DMS53 (cell line): ENCODE measurements at regions not wholly inside any gene's neighbourhood (a gene's known extent, or its start where the extent isn't known, plus 50 kb on each side); places are given as distances from the start of the nearest gene placed in this dataset.
A peak's percentile ranks its signal among the peaks of the same experiment; 100 is the strongest.
"Not testable (repeated sequence)": the region's sequence is repeated elsewhere in the genome, so short reads cannot be mapped to it uniquely, and the experiment has no call there.

ENCODE experiments used
- DNase-seq: peaks from one replicate; lab custom pipeline; 2025; lab: John Stamatoyannopoulos, UW

GRCh38 chr22:48784701-48785503, 1042.8 kb downstream of the BRD1 start:
- no peak for DNase-seq

- no peak for DNase-seq
Measured at GRCh38 chr22:48783821-48784266, 1043.8 kb downstream of the BRD1 start.

GRCh38 chr22:48782811-48783511, 1044.7 kb downstream of the BRD1 start:
- DNase-seq = peak; percentile 4

DNA sequence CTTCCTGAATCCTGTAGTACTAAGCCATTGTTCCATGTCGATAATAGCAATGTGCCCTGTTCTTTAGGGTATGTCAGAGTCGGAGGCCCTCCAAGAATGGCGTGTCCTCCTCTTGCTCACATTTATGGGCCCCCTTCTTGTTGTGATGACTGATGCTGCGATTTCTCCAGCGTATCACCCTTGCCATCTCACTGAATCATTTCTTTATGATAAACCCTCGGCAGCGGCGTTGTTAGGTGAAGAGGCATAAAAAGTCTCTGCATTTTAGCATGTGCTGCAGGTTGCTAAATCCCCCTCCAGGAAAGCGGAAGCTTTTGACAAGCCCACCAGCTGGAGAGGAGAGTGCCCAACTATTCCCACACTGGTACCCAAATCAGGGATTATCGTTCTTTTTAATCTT, 1045.3 kb downstream of the BRD1 start:
- no peak for DNase-seq

- no peak for DNase-seq
Measured at GRCh38 chr22:48781868-48782267, 1045.8 kb downstream of the BRD1 start.

- no peak for DNase-seq
Measured at GRCh38 chr22:48781391-48781790, 1046.3 kb downstream of the BRD1 start.

GRCh38 chr22:48780597-48781277, 1046.9 kb downstream of the BRD1 start:
- DNase-seq = no peak

DNA sequence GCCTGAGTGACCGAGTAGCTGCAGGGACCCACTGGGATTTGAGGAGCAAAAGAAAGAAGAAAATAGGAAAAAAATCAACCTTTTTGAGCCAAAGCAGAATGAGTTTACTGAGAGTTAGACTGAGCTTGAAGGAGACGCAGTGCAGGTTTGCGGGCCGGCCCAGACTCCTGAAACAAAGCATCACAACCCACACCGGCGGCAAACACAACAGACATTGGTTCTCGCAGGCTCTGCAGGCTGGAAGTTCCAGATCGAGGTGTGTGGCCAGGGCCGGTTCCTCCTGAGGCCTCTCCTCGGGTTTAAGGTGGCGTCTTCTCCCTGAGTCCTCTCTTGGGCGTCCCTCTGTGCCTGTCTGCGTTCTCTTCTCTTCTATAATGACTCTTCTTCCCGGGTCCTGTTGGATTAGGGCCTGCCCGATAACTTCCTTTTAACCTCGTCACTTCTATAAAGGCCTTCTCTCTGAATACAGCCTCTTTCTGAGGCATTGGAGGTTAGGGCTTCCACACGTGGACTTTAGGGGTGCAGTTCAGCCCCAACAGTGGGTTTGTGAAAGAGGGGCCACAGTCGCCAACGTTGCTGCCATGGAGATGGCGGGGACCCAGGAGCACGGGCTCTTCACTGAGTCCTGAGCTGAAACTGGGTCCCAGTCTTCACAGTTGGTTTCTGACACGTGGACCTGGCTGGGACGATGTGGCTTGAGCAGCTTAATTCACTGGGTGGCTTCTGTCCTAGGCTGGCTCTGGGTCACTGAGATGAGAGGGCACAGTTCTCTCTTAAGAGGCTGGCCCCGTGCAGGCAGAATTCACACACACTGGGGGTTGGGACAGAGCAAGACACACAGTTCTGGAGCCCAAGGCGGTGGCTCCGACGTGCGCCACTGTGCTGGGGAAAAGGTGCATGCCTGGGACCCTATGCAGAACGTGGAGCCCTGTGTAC, 1047.7 kb downstream of the BRD1 start:
- no peak for DNase-seq

DNA sequence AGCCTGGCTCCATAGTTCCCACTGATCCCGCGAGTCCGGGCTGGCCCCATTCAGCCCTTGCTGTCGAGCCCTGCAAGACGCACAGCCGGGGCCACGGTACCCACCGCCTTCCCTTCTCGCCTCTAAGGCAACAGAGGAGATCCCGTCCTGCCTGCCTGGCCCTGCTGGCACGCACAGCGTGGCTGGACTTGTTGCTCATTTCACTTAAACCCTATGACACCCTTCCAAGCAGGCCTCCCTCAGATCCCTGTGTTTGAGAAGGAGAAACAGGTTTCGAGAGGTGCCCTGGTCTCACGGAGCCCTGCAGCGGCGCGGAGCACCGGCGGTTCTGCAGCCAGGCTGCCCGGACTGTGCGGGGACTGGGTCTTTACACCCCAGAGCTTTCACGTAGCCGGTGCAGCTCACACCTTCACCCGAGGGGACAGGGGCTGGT, 1048.4 kb downstream of the BRD1 start:
- no peak for DNase-seq

DNA sequence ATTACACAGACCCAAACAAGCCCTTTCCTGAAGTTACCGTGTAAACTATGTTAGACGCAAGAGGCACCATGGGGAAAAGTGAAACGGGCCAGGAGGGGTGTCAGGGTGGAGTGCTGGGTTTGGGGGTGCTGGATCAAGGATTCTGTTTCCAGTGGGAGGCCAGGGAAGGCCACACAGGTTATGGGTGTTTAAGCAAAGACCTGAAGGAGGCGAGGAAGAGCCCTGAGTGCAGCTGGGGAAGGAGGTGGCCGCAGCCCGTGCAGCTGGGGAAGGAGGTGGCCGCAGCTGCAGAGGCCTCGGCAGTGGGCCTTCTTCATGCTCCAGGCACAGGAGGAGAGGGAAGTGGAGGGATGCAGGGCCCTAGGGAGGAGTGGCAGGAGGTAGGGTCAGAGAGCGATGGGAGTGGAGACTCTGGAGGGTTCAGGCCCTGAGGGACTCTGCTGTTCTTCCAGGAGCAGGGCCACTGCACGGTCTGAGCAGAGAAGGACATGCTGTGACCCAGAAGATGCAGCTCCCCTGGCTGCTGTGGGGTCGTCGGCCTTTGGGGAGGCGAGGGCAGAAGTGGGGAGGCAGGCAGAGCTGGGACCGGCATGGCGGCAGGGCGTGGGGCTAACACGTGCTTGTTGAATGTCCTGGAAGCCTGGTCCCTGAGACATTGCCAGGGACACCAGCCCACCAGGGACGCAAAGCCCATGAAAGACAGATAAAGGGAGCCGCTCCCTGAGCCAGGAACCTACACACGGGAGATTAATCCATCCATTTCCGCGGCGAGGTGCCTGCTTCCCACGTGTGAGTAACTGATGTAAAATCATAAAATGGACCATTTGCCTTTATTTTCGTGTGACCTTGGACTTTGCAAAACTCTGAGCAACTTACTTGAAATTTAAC, 1049.1 kb downstream of the BRD1 start:
- DNase-seq = no peak

DNA sequence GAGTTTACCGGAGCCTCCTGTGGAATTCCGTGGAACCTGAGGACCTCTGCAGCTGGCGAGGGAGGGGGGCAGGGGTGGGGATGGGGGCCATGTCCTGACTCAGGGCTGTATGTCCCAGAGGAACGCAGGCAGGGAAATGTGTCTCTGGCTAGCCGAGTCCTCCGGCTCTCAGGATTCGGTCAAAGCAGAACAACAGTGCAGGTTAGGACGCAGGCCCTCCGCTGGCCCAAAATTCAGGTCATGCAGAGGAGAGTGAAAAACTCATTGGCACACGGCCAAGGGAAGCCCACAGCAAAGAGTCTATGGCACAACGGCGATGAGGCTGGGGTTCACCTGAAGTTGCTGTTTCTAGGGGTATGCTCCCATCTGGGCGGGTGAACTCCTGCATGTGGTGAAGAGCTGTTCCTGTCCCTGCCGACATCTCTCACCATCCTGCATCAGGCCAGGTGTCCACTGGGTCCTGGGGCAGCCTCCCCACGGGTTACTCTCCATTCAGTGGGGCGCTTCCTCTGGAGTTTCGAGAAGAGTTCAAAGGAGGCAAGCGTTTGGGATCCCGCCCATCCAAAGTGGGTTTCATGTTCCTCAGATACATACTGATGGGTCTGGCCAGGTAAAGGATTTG, 1055.3 kb downstream of the BRD1 start:
- DNase-seq = no peak

DNA sequence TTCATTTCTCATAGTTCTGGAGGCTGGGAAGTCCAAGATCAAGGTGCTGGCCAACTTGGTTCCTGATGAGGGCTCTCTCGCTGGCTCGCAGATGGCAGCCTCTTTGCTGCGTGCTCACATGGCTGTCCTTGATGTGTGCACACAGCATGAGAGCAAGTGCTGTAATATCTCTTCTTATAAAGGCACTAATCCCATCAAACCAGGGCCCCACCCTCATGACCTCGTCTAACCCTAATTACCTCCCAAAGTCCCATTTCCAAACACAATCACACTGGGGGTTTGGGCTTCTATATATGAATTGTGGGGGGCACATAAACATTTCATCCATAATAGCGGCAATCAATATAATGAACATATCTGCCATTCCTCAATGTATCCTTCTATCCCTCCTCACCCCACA, 1062.1 kb downstream of the BRD1 start:
- DNase-seq = no peak

- DNase-seq = no peak
Measured at GRCh38 chr22:48761546-48761945, 1066.1 kb downstream of the BRD1 start.

DNA sequence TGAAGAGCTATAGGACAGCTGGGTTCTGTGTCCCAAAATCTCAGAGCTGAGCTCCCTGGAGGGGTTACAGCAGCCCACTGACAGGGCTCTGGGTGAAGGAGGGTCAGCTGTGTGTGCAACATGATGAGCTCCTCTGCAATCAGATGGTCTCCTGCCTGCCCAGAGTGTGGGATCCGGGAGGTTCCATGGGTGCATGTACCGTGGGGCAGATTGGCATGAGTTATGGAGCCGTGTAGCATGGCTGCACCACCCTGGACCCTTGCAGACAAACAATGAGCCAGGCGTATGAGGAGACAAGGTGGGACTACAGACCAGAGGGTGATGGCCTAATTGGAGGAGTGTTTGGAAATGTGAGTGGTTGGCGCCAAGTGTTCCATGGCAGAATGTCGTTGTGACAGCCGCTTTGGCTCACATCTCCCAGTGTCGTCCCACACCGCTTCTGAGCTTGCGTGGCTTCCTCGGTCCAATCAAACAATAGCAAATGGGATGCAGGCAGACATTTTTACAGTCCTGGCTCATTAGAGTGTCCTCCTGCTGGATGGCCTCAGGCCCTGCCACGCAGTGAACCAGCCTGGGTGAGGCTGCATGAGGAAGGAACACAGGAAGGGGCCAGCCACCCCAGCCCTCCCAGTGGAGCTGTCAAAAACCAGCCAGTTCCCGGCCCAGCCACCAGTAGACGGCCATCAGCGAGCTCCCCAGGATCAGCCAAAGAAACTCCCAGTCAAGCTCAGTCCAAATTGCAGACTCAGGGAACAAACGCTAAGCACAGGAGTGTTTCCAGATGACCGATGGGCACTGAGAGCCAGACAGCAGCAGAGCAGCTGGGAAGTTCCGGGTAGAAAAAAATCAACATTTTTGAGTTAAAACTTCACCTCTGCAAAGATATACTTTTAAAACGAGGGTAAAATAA, 1066.9 kb downstream of the BRD1 start:
- no peak for DNase-seq

- DNase-seq = no peak
Measured at GRCh38 chr22:48758881-48759875, 1068.5 kb downstream of the BRD1 start.

- no peak for DNase-seq
Measured at GRCh38 chr22:48757985-48758561, 1069.6 kb downstream of the BRD1 start.

DNA sequence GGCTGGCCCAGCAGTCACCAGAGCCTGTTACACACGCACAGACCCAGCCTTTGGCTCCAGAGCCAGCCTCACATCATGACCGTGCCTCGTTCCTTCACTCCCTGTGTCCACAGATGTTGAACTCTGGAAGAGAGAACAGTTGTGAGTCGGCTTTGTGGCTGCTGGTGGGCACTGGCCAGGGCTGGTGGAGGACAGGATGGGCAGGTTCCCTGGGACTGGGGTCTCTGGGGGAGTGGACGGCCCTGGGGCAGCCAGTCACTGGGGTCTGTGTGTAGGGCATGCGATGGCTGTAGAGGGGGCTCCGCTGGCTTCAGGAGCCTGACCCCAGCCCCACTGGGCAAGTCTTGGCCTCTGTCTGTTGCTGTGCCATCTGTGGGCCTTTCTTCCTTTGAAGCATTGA, 1070.1 kb downstream of the BRD1 start:
- DNase-seq = no peak

- DNase-seq = not testable (repeated sequence)
Measured at GRCh38 chr22:48757135-48757534, 1070.5 kb downstream of the BRD1 start.
